ENCODE measurements at regions not wholly inside any gene's neighbourhood (a gene's known extent, or its start where the extent isn't known, plus 50 kb on each side); places are given as distances from the start of the nearest gene placed in this dataset.

- no peak for DNase-seq (ENCODE audit: low read depth, low spot score)
Observed at GRCh38 chr7:47221826-47222225, 360.1 kb downstream of the TNS3 start.

- no peak for DNase-seq (ENCODE audit: low read depth, low spot score)
Observed at GRCh38 chr7:47218378-47219176, 363.3 kb downstream of the TNS3 start.

GRCh38 chr7:47217570-47218360 is 364.1 kb downstream of the TNS3 start:
- DNase-seq (ENCODE audit: low read depth, low spot score): no peak

- no peak for DNase-seq (ENCODE audit: low read depth, low spot score)
Observed at GRCh38 chr7:47217086-47217485, 364.8 kb downstream of the TNS3 start.

GRCh38 chr7:47216439-47216838 is 365.5 kb downstream of the TNS3 start:
- DNase-seq (ENCODE audit: low read depth, low spot score): no peak

- DNase-seq (ENCODE audit: low read depth, low spot score): no peak
Observed at GRCh38 chr7:47215640-47216039, 366.3 kb downstream of the TNS3 start.

- no peak for DNase-seq (ENCODE audit: low read depth, low spot score)
Observed at GRCh38 chr7:47215049-47215448, 366.9 kb downstream of the TNS3 start.

- no peak for DNase-seq (ENCODE audit: low read depth, low spot score)
Observed at GRCh38 chr7:47213276-47213675, 368.6 kb downstream of the TNS3 start.

- no peak for DNase-seq (ENCODE audit: low read depth, low spot score)
Observed at GRCh38 chr7:47211519-47211973, 370.4 kb downstream of the TNS3 start.

GRCh38 chr7:47210281-47210854 is 371.5 kb downstream of the TNS3 start:
- DNase-seq (ENCODE audit: low read depth, low spot score): no peak

GRCh38 chr7:47207956-47208355 is 374.0 kb downstream of the TNS3 start:
- no peak for DNase-seq (ENCODE audit: low read depth, low spot score)

- DNase-seq (ENCODE audit: low read depth, low spot score): no peak
Observed at GRCh38 chr7:47204709-47205108, 377.2 kb downstream of the TNS3 start.

GRCh38 chr7:47202146-47202783 is 379.6 kb downstream of the TNS3 start:
- DNase-seq (ENCODE audit: low read depth, low spot score): no peak

- DNase-seq (ENCODE audit: low read depth, low spot score): no peak
Observed at GRCh38 chr7:47198159-47198558, 383.8 kb downstream of the TNS3 start.

GRCh38 chr7:47197486-47197885 is 384.4 kb downstream of the TNS3 start:
- no peak for DNase-seq (ENCODE audit: low read depth, low spot score)

- DNase-seq (ENCODE audit: low read depth, low spot score): no peak
Observed at GRCh38 chr7:47196737-47197136, 385.2 kb downstream of the TNS3 start.

GRCh38 chr7:47196106-47196645 is 385.7 kb downstream of the TNS3 start:
- no peak for DNase-seq (ENCODE audit: low read depth, low spot score)

- no peak for DNase-seq (ENCODE audit: low read depth, low spot score)
Observed at GRCh38 chr7:47195641-47196040, 386.3 kb downstream of the TNS3 start.

- DNase-seq (ENCODE audit: low read depth, low spot score): no peak
Observed at GRCh38 chr7:47194516-47195057, 387.3 kb downstream of the TNS3 start.

GRCh38 chr7:47192978-47193377 is 388.9 kb downstream of the TNS3 start:
- no peak for DNase-seq (ENCODE audit: low read depth, low spot score)

- DNase-seq (ENCODE audit: low read depth, low spot score): no peak
Observed at GRCh38 chr7:47191876-47192291, 390.0 kb downstream of the TNS3 start.
